K562 (cell line): ENCODE measurements at regions not wholly inside any gene's neighbourhood (a gene's known extent, or its start where the extent isn't known, plus 50 kb on each side); places are given as distances from the start of the nearest gene placed in this dataset.

ENCODE experiments used
- ATAC-seq: fragments of 200-7000 bp; cut with Tn5 transposase; 3 replicates; pipeline ENCODE4 v1.9.1; 2020; ENCODE audit warnings: moderate library complexity
- BruUV-seq: library from RNA; stranded (reverse); fragments of 400-500 nt; replicated peaks from 2 replicates; lab custom pipeline; 2021; lab: Mats Ljungman, UMichigan
- CTCF ChIA-PET: fragments of 300-600 bp; formaldehyde crosslinking; extraction: SDS; loops from one replicate; lab custom pipeline; 2021; ENCODE audit warnings: low intra/inter-chr PET ratio; lab: Yijun Ruan, JAX
- POLR2A ChIA-PET: fragments of 300-600, 350-650 bp; sonication (Branson Sonifier 250); formaldehyde crosslinking; extraction: SDS; loops from one replicate; lab custom pipeline; 2021; ENCODE audit warnings: antibody characterized with exemption, inconsistent platforms; lab: Yijun Ruan, JAX
- DNase-seq, 4 experiments: peaks; one replicate each; pipeline versions ENCODE4 v3.0.0 to v3.0.0-alpha.2; 2011 to 2018; ENCODE audit warnings: low spot score in 3 of 4, mixed read lengths in 3 of 4; ENCODE audit errors: extremely low read depth in 1 of 4
- FAIRE-seq: peaks from 2 replicates; lab custom pipeline; 2011; peaks lifted over from hg19 to GRCh38; lab: Jason Lieb, UNC
- H2AFZ ChIP-seq: 2 replicates; pipeline ENCODE4 v1.6.0; 2011; ENCODE audit warnings: low read depth, low read length, control low read depth, inconsistent platforms
- H3K27ac ChIP-seq: fragments of 200-600 bp; 3 replicates; pipeline ENCODE4 v1.8.0; 2011; ENCODE audit warnings: low read depth, mild to moderate bottlenecking, control low read depth, inconsistent platforms, low read length, moderate library complexity, mixed read lengths; ENCODE audit errors: extremely low read depth
- H3K27me3 ChIP-seq, 2 experiments: fragments of 300-600 bp in 1 of 2; 2 replicates in 1 of 2; 3 replicates in 1 of 2; pipeline versions ENCODE4 v1.6.0 to v1.8.0; 2011; ENCODE audit warnings: inconsistent platforms in 2 of 2, low read length in 2 of 2, mild to moderate bottlenecking in 1 of 2, mixed read lengths in 1 of 2, moderate library complexity in 1 of 2; ENCODE audit not compliant: control insufficient read depth in 2 of 2, insufficient read depth in 2 of 2
- H3K36me3 ChIP-seq: fragments of 300-600 bp; 3 replicates; pipeline ENCODE4 v1.8.0; 2011; ENCODE audit warnings: mild to moderate bottlenecking, low read length, inconsistent platforms; ENCODE audit not compliant: control insufficient read depth, insufficient read depth
- H3K4me1 ChIP-seq, 2 experiments: fragments of 200-600 bp in 1 of 2; replicated peaks in 1 of 2; 2 replicates in 1 of 2; 3 replicates in 1 of 2; pipeline versions ENCODE4 v1.5.1 to v1.8.0; 2011; ENCODE audit warnings: inconsistent platforms in 2 of 2, low read length in 2 of 2, mild to moderate bottlenecking in 1 of 2, mixed read lengths in 1 of 2, moderate library complexity in 1 of 2; ENCODE audit not compliant: control insufficient read depth in 2 of 2, insufficient read depth in 2 of 2
- H3K4me2 ChIP-seq: 2 replicates; pipeline ENCODE4 v1.6.1; 2011; ENCODE audit warnings: low read length, control low read depth, inconsistent platforms, mixed read lengths; ENCODE audit not compliant: insufficient read depth
- H3K4me3 ChIP-seq: fragments of 200-600 bp; sonication (generic), shearing (Covaris generic); 2 replicates; pipeline ENCODE4 v1.5.1; 2016; ENCODE audit warnings: control low read depth, inconsistent platforms
- H3K79me2 ChIP-seq: fragments of 200-600 bp; 3 replicates; pipeline ENCODE4 v1.8.0; 2011; ENCODE audit warnings: low read length, inconsistent platforms; ENCODE audit not compliant: control insufficient read depth, insufficient read depth
- H3K9ac ChIP-seq, 2 experiments: 2 replicates each; pipeline versions ENCODE4 v1.6.0 to v1.6.1; 2011; ENCODE audit warnings: low read depth in 2 of 2, low read length in 2 of 2, control low read depth in 1 of 2, inconsistent platforms in 1 of 2, mild to moderate bottlenecking in 1 of 2, mixed read lengths in 1 of 2; ENCODE audit not compliant: insufficient read depth in 1 of 2
- H3K9me1 ChIP-seq: one replicate; pipeline ENCODE4 v1.6.0; 2011; ENCODE audit warnings: inconsistent platforms, mild to moderate bottlenecking, low read length, moderate library complexity; ENCODE audit not compliant: control insufficient read depth, insufficient read depth
- H3K9me3 ChIP-seq: replicated peaks from 2 replicates; pipeline ENCODE4 v1.5.1; 2011; ENCODE audit warnings: low read depth, low read length, inconsistent platforms; ENCODE audit not compliant: control insufficient read depth, insufficient read depth
- H4K20me1 ChIP-seq: replicated peaks from 2 replicates; pipeline ENCODE4 v1.6.1; 2011; ENCODE audit warnings: low read length, inconsistent platforms, mixed read lengths; ENCODE audit not compliant: control insufficient read depth, insufficient read depth
- CGGBP1 ChIP-seq: fragments of 250-450 bp; sonication (Bioruptor Pico); IDR thresholded peaks from 2 replicates; pipeline ENCODE4 v1.9.0; 2021; ENCODE audit warnings: mild to moderate bottlenecking
- CHCHD3 ChIP-seq: fragments of 250-450 bp; sonication (Bioruptor Pico); IDR thresholded peaks from 2 replicates; pipeline ENCODE4 v2.1.2; 2022; ENCODE audit warnings: mild to moderate bottlenecking
- ELK1 ChIP-seq: sonication (generic); formaldehyde crosslinking; IDR thresholded peaks from 2 replicates; pipeline ENCODE4 v1.8.1; 2022; ENCODE audit warnings: missing genetic modification reagents
- HDAC2 ChIP-seq: fragments of 450-650 bp; IDR thresholded peaks from 2 replicates; pipeline ENCODE4 v1.6.1; 2016; ENCODE audit warnings: mild to moderate bottlenecking
- HMG20A ChIP-seq: fragments of 450-650 bp; formaldehyde crosslinking; conservative IDR thresholded peaks from 2 replicates; pipeline ENCODE4 v1.4.0; 2020; ENCODE audit warnings: mild to moderate bottlenecking, mixed read lengths
- HSF4 ChIP-seq: fragments of 250-450 bp; sonication (Bioruptor Pico); IDR thresholded peaks from 2 replicates; pipeline ENCODE4 v2.1.2; 2022; ENCODE audit warnings: mild to moderate bottlenecking, moderate library complexity, borderline replicate concordance
- KDM4B ChIP-seq, 2 experiments: fragments of 450-650 bp in 1 of 2; sonication (generic) in 1 of 2; IDR thresholded peaks; 2 replicates each; pipeline ENCODE4 v1.6.1; 2016 to 2017; ENCODE audit warnings: borderline replicate concordance in 2 of 2, antibody characterized with exemption in 1 of 2, low read depth in 1 of 2, mild to moderate bottlenecking in 1 of 2
- L3MBTL2 ChIP-seq: fragments of 450-650 bp; IDR thresholded peaks from 2 replicates; pipeline ENCODE4 v1.6.1; 2016; ENCODE audit warnings: mild to moderate bottlenecking, moderate library complexity
- MCM2 ChIP-seq: fragments of 450-650 bp; IDR thresholded peaks from 2 replicates; pipeline ENCODE4 v1.6.1; 2017; ENCODE audit warnings: low read depth, mild to moderate bottlenecking
- NR2F6 ChIP-seq: fragments of 450-650 bp; formaldehyde crosslinking; IDR thresholded peaks from 2 replicates; pipeline ENCODE4 v1.4.0; 2020; ENCODE audit warnings: mild to moderate bottlenecking
- PBX2 ChIP-seq, 2 experiments: IDR thresholded peaks in 1 of 2; conservative IDR thresholded peaks in 1 of 2; 2 replicates each; pipeline ENCODE4 v1.6.1; 2016; ENCODE audit warnings: low read depth in 2 of 2, mild to moderate bottlenecking in 1 of 2, missing compliant biosample characterization in 1 of 2, missing genetic modification characterization in 1 of 2, moderate library complexity in 1 of 2
- PHF20 ChIP-seq: fragments of 450-650 bp; IDR thresholded peaks from 2 replicates; pipeline ENCODE4 v1.6.1; 2018; ENCODE audit not compliant: partially characterized antibody
- PML ChIP-seq: IDR thresholded peaks from 2 replicates; pipeline ENCODE4 v1.6.1; 2012; ENCODE audit warnings: low read length, inconsistent platforms
- PRMT5 ChIP-seq: sonication (generic); formaldehyde crosslinking; IDR thresholded peaks from 2 replicates; pipeline ENCODE4 v1.5.0; 2020; ENCODE audit warnings: missing genetic modification reagents
- SIX5 ChIP-seq, 2 experiments: IDR thresholded peaks; 2 replicates each; pipeline ENCODE4 v1.6.1; 2011; ENCODE audit warnings: low read length in 2 of 2, borderline replicate concordance in 1 of 2, low read depth in 1 of 2, mild to moderate bottlenecking in 1 of 2, moderate library complexity in 1 of 2; ENCODE audit not compliant: insufficient read depth in 1 of 2
- TFAP4 ChIP-seq: sonication (generic); formaldehyde crosslinking; IDR thresholded peaks from 2 replicates; pipeline ENCODE4 v1.8.0; 2022; ENCODE audit warnings: missing genetic modification reagents, mild to moderate bottlenecking, moderate library complexity, borderline replicate concordance
- THAP7 ChIP-seq: fragments of 250-450 bp; sonication (Bioruptor Pico); IDR thresholded peaks from 2 replicates; pipeline ENCODE4 v1.5.0; 2021
- ZNF224 ChIP-seq: sonication (generic); formaldehyde crosslinking; IDR thresholded peaks from 2 replicates; pipeline ENCODE4 v1.8.0; 2022; ENCODE audit warnings: mild to moderate bottlenecking, missing genetic modification reagents
- ZNF23 ChIP-seq: fragments of 250-450 bp; sonication (Bioruptor Pico); IDR thresholded peaks from 2 replicates; pipeline ENCODE4 v1.4.0; 2020; ENCODE audit warnings: mild to moderate bottlenecking
- ZNF263 ChIP-seq: sonication (generic); formaldehyde crosslinking; IDR thresholded peaks from 2 replicates; pipeline ENCODE4 v1.8.0; 2022; ENCODE audit warnings: mild to moderate bottlenecking, missing genetic modification reagents, borderline replicate concordance
- in situ Hi-C: fragments of 300-500 bp; cut with MboI; formaldehyde crosslinking; loops from 4 replicates; pipeline ENCODE4 v1.15.0; 2018; ENCODE audit warnings: inconsistent platforms, mixed read lengths
- intact Hi-C: fragments of 100-400 bp; cut with micrococcal nuclease; formaldehyde crosslinking; loops from 2 replicates; pipeline ENCODE4 v1.14.2; 2022

GRCh38 chr2:22521620-22522019 is 863.4 kb upstream of the KLHL29 start:
- Histone ChIP-seq H3K9me1 (no peaks in the 10 kb centered on the region), H3K4me3 (no peak overlapping the region), H3K4me1 (no peaks in the 10 kb centered on the region), H3K27me3 (no peaks in the 10 kb centered on the region), H3K9ac (no peak overlapping the region), H3K79me2 (no peaks in the 10 kb centered on the region), H3K4me2 (no peak overlapping the region), H2AFZ (no peak overlapping the region), H3K27ac (no peak overlapping the region), H4K20me1 (no peaks in the 10 kb centered on the region), H3K36me3 (no peaks in the 10 kb centered on the region), H3K9me3 (no peaks in the 10 kb centered on the region; the same call in 1 of the 2 replicates)
- in situ Hi-C loops, result no loop called here
- TF ChIP-seq MCM2 (no peak), THAP7 (CRISPR knock-in tag) (no peak), ZNF224 (no peak), ELK1 (CRISPR knock-in tag) (no peak), TFAP4 (CRISPR knock-in tag) (no peak), ZNF263 (CRISPR knock-in tag) (no peak), SIX5 (IDR thresholded peaks at IDR 0.05; ENCODE audit: borderline replicate concordance in 1 of 2, insufficient read depth in 1 of 2, low read depth in 1 of 2, low read length in 2 of 2) (no peak), HDAC2 (no peak), PBX2 (CRISPR knock-in tag; IDR thresholded peaks at IDR 0.05; ENCODE audit: low read depth) (no peak), PBX2 (tag; conservative IDR thresholded peaks at IDR 0.05; ENCODE audit: low read depth) (no peak), PML (no peak), PRMT5 (CRISPR knock-in tag) (no peak), NR2F6 (no peak), KDM4B (IDR thresholded peaks at IDR 0.05; ENCODE audit: borderline replicate concordance in 2 of 2, low read depth in 1 of 2) (no peak), HSF4 (no peak), HMG20A (CRISPR knock-in tag) (no peak), CGGBP1 (CRISPR knock-in tag) (no peak), L3MBTL2 (no peak), CHCHD3 (no peak), PHF20 (no peak), ZNF23 (CRISPR knock-in tag) (no peak)
- ChIA-PET CTCF (no interaction called here), POLR2A (no interaction called here)
- BruUV-seq, result no TSS peak
- ATAC-seq, result no peak
- FAIRE-seq, result no peak
- no peak for DNase-seq
- intact Hi-C loops, result no loop called here
